HEK293 (cell line): ENCODE measurements at regions not wholly inside any gene's neighbourhood (a gene's known extent, or its start where the extent isn't known, plus 50 kb on each side); places are given as distances from the start of the nearest gene placed in this dataset.

Experiments
- CTCF ChIA-PET: fragments of 350-600 bp; formaldehyde crosslinking; extraction: SDS; loops from one replicate; lab custom pipeline; 2021; ENCODE audit warnings: antibody characterized with exemption; lab: Yijun Ruan, JAX
- POLR2A ChIA-PET: fragments of 300-600 bp; formaldehyde crosslinking; extraction: SDS; loops from one replicate; lab custom pipeline; 2020; ENCODE audit warnings: antibody characterized with exemption, inconsistent platforms; lab: Yijun Ruan, JAX
- H3K27ac ChIP-seq: fragments of 200-500 bp; sonication (Bioruptor generic); 2 replicates; pipeline ENCODE4 v1.5.1; 2014; ENCODE audit warnings: low read depth, low read length, control low read depth, inconsistent platforms; ENCODE audit errors: extremely low read depth
- H3K36me3 ChIP-seq, 2 experiments: fragments of 200-500 bp in 1 of 2; sonication (Bioruptor generic) in 1 of 2; 1 replicate in 1 of 2; 2 replicates in 1 of 2; pipeline ENCODE4 v1.5.1; 2014 to 2017; ENCODE audit warnings: inconsistent platforms in 2 of 2, low read length in 2 of 2; ENCODE audit not compliant: control insufficient read depth in 2 of 2, insufficient read depth in 1 of 2
- H3K4me1 ChIP-seq: fragments of 200-500 bp; sonication (Bioruptor generic); 2 replicates; pipeline ENCODE4 v1.5.1; 2014; ENCODE audit warnings: mild to moderate bottlenecking, low read length, inconsistent platforms; ENCODE audit not compliant: control insufficient read depth, insufficient read depth
- H3K4me3 ChIP-seq: 2 replicates; pipeline ENCODE4 v1.5.1; 2011; ENCODE audit warnings: low read depth, mild to moderate bottlenecking, control low read depth, low read length, moderate library complexity
- H3K9me3 ChIP-seq: fragments of 200-500 bp; sonication (Bioruptor generic); 2 replicates; pipeline ENCODE4 v1.5.1; 2014; ENCODE audit warnings: low read depth, low read length, inconsistent platforms; ENCODE audit not compliant: control insufficient read depth, insufficient read depth
- EGR2 ChIP-seq: fragments of 450-650 bp; formaldehyde crosslinking; IDR thresholded peaks from 2 replicates; pipeline ENCODE4 v1.5.1; 2016; ENCODE audit warnings: low read depth, missing biosample characterization, missing genetic modification characterization
- KLF9 ChIP-seq: fragments of 450-650 bp; formaldehyde crosslinking; IDR thresholded peaks from 2 replicates; pipeline ENCODE4 v1.5.1; 2016; ENCODE audit warnings: missing biosample characterization, missing genetic modification characterization, low read depth
- MYNN ChIP-seq: fragments of 450-650 bp; formaldehyde crosslinking; IDR thresholded peaks from 2 replicates; pipeline ENCODE4 v1.5.1; 2016; ENCODE audit warnings: missing biosample characterization, missing genetic modification characterization, borderline replicate concordance
- PATZ1 ChIP-seq: fragments of 450-650 bp; formaldehyde crosslinking; IDR thresholded peaks from 2 replicates; pipeline ENCODE4 v1.5.1; 2016; ENCODE audit warnings: missing biosample characterization, missing genetic modification characterization
- PRDM10 ChIP-seq: fragments of 450-650 bp; formaldehyde crosslinking; IDR thresholded peaks from 2 replicates; pipeline ENCODE4 v1.5.1; 2016; ENCODE audit warnings: missing biosample characterization, missing genetic modification characterization
- TRIM28 ChIP-seq: IDR thresholded peaks from 2 replicates; pipeline ENCODE4 v1.6.1; 2011; ENCODE audit warnings: low read length, control low read depth, borderline replicate concordance
- ZBTB17 ChIP-seq: fragments of 450-650 bp; formaldehyde crosslinking; IDR thresholded peaks from 2 replicates; pipeline ENCODE4 v1.5.1; 2016; ENCODE audit warnings: missing biosample characterization, missing genetic modification characterization
- ZBTB21 ChIP-seq: fragments of 450-650 bp; formaldehyde crosslinking; IDR thresholded peaks from 2 replicates; pipeline ENCODE4 v1.5.1; 2017; ENCODE audit warnings: missing biosample characterization, missing genetic modification characterization
- ZBTB48 ChIP-seq: fragments of 450-650 bp; formaldehyde crosslinking; IDR thresholded peaks from 2 replicates; pipeline ENCODE4 v1.5.1; 2016; ENCODE audit warnings: missing biosample characterization, missing genetic modification characterization
- ZBTB7A ChIP-seq: fragments of 450-650 bp; formaldehyde crosslinking; IDR thresholded peaks from 2 replicates; pipeline ENCODE4 v1.5.1; 2016; ENCODE audit warnings: low read depth, missing biosample characterization, missing genetic modification characterization
- ZEB2 ChIP-seq: fragments of 450-650 bp; formaldehyde crosslinking; IDR thresholded peaks from 2 replicates; pipeline ENCODE4 v1.5.1; 2016; ENCODE audit warnings: missing biosample characterization, missing genetic modification characterization
- ZNF112 ChIP-seq: fragments of 450-650 bp; formaldehyde crosslinking; IDR thresholded peaks from 2 replicates; pipeline ENCODE4 v1.5.0; 2017; ENCODE audit warnings: missing biosample characterization, missing genetic modification characterization
- ZNF211 ChIP-seq: fragments of 450-650 bp; formaldehyde crosslinking; IDR thresholded peaks from 2 replicates; pipeline ENCODE4 v1.5.1; 2016; ENCODE audit warnings: low read depth, missing biosample characterization, missing genetic modification characterization
- ZNF341 ChIP-seq: fragments of 450-650 bp; formaldehyde crosslinking; IDR thresholded peaks from 2 replicates; pipeline ENCODE4; 2016; ENCODE audit warnings: low read depth, missing biosample characterization, missing genetic modification characterization
- ZNF350 ChIP-seq: fragments of 450-650 bp; formaldehyde crosslinking; IDR thresholded peaks from 2 replicates; pipeline ENCODE4 v1.5.0; 2017; ENCODE audit warnings: missing biosample characterization, mild to moderate bottlenecking, missing genetic modification characterization
- ZNF354C ChIP-seq: fragments of 450-650 bp; formaldehyde crosslinking; IDR thresholded peaks from 2 replicates; pipeline ENCODE4 v1.5.1; 2016; ENCODE audit warnings: missing biosample characterization, missing genetic modification characterization, low read depth, borderline replicate concordance
- ZNF423 ChIP-seq: fragments of 450-650 bp; formaldehyde crosslinking; IDR thresholded peaks from 2 replicates; pipeline ENCODE4 v1.5.1; 2016; ENCODE audit warnings: missing biosample characterization, missing genetic modification characterization
- ZNF488 ChIP-seq: fragments of 450-650 bp; formaldehyde crosslinking; IDR thresholded peaks from 2 replicates; pipeline ENCODE4 v1.5.1; 2016; ENCODE audit warnings: missing biosample characterization, missing genetic modification characterization
- ZNF510 ChIP-seq: fragments of 450-650 bp; formaldehyde crosslinking; IDR thresholded peaks from 2 replicates; pipeline ENCODE4 v1.5.1; 2018; ENCODE audit warnings: mild to moderate bottlenecking, missing genetic modification characterization, missing biosample characterization; ENCODE audit not compliant: insufficient replicate concordance
- ZNF514 ChIP-seq: fragments of 450-650 bp; formaldehyde crosslinking; IDR thresholded peaks from 2 replicates; pipeline ENCODE4 v1.5.1; 2016; ENCODE audit warnings: missing biosample characterization, missing genetic modification characterization
- ZNF521 ChIP-seq: fragments of 450-650 bp; formaldehyde crosslinking; IDR thresholded peaks from 2 replicates; pipeline ENCODE4 v1.5.1; 2017; ENCODE audit warnings: missing biosample characterization, mild to moderate bottlenecking, missing genetic modification characterization
- ZNF530 ChIP-seq: fragments of 450-650 bp; formaldehyde crosslinking; IDR thresholded peaks from 2 replicates; pipeline ENCODE4 v1.5.1; 2016; ENCODE audit warnings: low read depth, missing biosample characterization, missing genetic modification characterization
- ZNF544 ChIP-seq: fragments of 450-650 bp; formaldehyde crosslinking; IDR thresholded peaks from 2 replicates; pipeline ENCODE4 v1.5.0; 2017; ENCODE audit warnings: missing biosample characterization, missing genetic modification characterization
- ZNF571 ChIP-seq: fragments of 450-650 bp; formaldehyde crosslinking; IDR thresholded peaks from 2 replicates; pipeline ENCODE4 v1.5.0; 2017; ENCODE audit warnings: missing biosample characterization, missing genetic modification characterization
- TF ChIP-seq, protein P1 (sequence below): fragments of 450-650 bp; formaldehyde crosslinking; IDR thresholded peaks from 2 replicates; pipeline ENCODE4 v1.5.1; 2017; ENCODE audit warnings: missing biosample characterization, missing genetic modification characterization

- Histone ChIP-seq H3K4me3 (no peak overlapping the region), H3K27ac (no peak overlapping the region), H3K36me3 (no peaks in the 10 kb centered on the region), H3K9me3 (no peaks in the 10 kb centered on the region), H3K4me1 (peaks cover 18% of the 10 kb centered on the region)
- ChIA-PET CTCF (no interaction called here), POLR2A (no interaction called here)
- TF ChIP-seq TRIM28 (peak; percentile 68; the same call in 1 of the 2 replicates), ZNF211 (tag by site-specific recombination) (no peak)
These were observed 245.6 kb upstream of the FZD8 start for GRCh38 chr10:35887685-35888084.

- ChIA-PET CTCF (interaction anchor here (0.6 kb wide), 1 partner anchor 9 kb away, joined by 7 read pairs; no protein-coding TSS in a partner anchor), POLR2A (no interaction called here)
- no peak overlapping the region for H3K27ac ChIP-seq
- peaks cover 6% of the 10 kb centered on the region; the same call in 1 of the 2 replicates for H3K4me1 ChIP-seq
- no peaks in the 10 kb centered on the region for H3K9me3 ChIP-seq
- H3K36me3 ChIP-seq, result no peaks in the 10 kb centered on the region
- H3K4me3 ChIP-seq, result no peak overlapping the region
- TF ChIP-seq ZBTB48 (tag by site-specific recombination) (peak; percentile 63; the same call in 1 of the 2 replicates), ZNF514 (tag by site-specific recombination) (no peak), ZNF571 (tag by site-specific recombination) (no peak), ZNF341 (tag by site-specific recombination) (no peak), MYNN (no peak), ZNF510 (tag by site-specific recombination) (no peak), ZBTB17 (tag by site-specific recombination) (0 out of 2 replicates have a peak, but pooled peaks have one; percentile 6)
These were observed 243.0 kb upstream of the FZD8 start for GRCh38 chr10:35885076-35885475.

DNA sequence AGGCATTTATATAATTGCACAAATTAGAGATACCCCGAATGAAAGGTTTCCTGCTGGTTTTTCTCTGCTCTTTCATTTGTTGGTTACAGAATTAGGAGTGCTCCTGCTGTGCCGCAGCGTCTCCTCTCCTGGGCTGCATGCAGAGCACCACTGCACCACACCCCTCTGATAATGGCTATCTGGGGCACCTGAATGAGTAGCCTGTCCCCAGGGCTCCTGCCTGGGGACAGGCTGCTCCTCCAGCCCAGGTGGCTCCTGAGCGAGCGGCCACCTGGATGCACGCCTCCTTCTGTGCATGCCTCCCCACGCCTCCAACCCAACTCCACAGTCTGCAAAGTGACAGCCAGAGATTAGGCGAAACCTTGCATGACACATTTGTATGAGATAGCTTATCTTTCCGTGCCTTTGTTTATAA is 242.6 kb upstream of the FZD8 start:
- ChIA-PET POLR2A (no interaction called here), CTCF (no interaction called here)
- Histone ChIP-seq H3K4me1 (peaks cover 3% of the 10 kb centered on the region; the same call in 1 of the 2 replicates), H3K36me3 (no peaks in the 10 kb centered on the region), H3K4me3 (no peak overlapping the region), H3K27ac (no peak overlapping the region), H3K9me3 (no peaks in the 10 kb centered on the region)
- TF ChIP-seq, protein P1, sequence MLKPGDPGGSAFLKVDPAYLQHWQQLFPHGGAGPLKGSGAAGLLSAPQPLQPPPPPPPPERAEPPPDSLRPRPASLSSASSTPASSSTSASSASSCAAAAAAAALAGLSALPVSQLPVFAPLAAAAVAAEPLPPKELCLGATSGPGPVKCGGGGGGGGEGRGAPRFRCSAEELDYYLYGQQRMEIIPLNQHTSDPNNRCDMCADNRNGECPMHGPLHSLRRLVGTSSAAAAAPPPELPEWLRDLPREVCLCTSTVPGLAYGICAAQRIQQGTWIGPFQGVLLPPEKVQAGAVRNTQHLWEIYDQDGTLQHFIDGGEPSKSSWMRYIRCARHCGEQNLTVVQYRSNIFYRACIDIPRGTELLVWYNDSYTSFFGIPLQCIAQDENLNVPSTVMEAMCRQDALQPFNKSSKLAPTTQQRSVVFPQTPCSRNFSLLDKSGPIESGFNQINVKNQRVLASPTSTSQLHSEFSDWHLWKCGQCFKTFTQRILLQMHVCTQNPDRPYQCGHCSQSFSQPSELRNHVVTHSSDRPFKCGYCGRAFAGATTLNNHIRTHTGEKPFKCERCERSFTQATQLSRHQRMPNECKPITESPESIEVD (tag by site-specific recombination), result peak; percentile 50
- no peak for TF ChIP-seq ZBTB7A
- TF ChIP-seq ZBTB21 (tag by site-specific recombination), result no peak
- TF ChIP-seq ZBTB17 (tag by site-specific recombination), result 0 out of 2 replicates have a peak, but pooled peaks have one; percentile 25
- TF ChIP-seq PRDM10 (tag by site-specific recombination), result no peak
- TF ChIP-seq PATZ1 (tag by site-specific recombination), result no peak
- no peak for TF ChIP-seq ZNF354C (tag by site-specific recombination)
- 0 out of 2 replicates have a peak, but pooled peaks have one; percentile 23 for TF ChIP-seq ZEB2
- no peak for TF ChIP-seq ZNF544
- peak; percentile 35; the same call in 1 of the 2 replicates for TF ChIP-seq KLF9
- TF ChIP-seq ZNF488 (tag by site-specific recombination), result no peak
- no peak for TF ChIP-seq ZNF423
- TF ChIP-seq ZNF530 (tag by site-specific recombination), result no peak
- no peak for TF ChIP-seq EGR2 (tag by site-specific recombination)
- TF ChIP-seq ZNF112 (tag by site-specific recombination), result no peak
- TF ChIP-seq ZNF521 (tag by site-specific recombination), result no peak
- TF ChIP-seq ZNF350, result no peak
